H1 (cell line): ENCODE measurements at regions not wholly inside any gene's neighbourhood (a gene's known extent, or its start where the extent isn't known, plus 50 kb on each side); places are given as distances from the start of the nearest gene placed in this dataset.

Experiments
- CTCF ChIA-PET: fragments of 300-600 bp; sonication (Branson Sonifier 250); formaldehyde crosslinking; loops from one replicate; lab custom pipeline; 2021; ENCODE audit not compliant: partially characterized antibody; lab: Charles Lee
- POLR2A ChIA-PET: fragments of 300-600 bp; sonication (Branson Sonifier 250); formaldehyde crosslinking; loops from one replicate; lab custom pipeline; 2021; ENCODE audit warnings: inconsistent platforms; ENCODE audit not compliant: partially characterized antibody; lab: Charles Lee
- DNase-seq, 2 experiments: peaks; one replicate each; pipeline versions ENCODE4 v3.0.0 to v3.0.0-alpha.2; 2010 to 2022; ENCODE audit warnings: low spot score in 2 of 2, low read depth in 1 of 2, mixed read lengths in 1 of 2
- FAIRE-seq: peaks from 2 replicates; lab custom pipeline; 2011; peaks lifted over from hg19 to GRCh38; lab: Jason Lieb, UNC
- H2AFZ ChIP-seq: 2 replicates; pipeline ENCODE4 v1.8.1; 2012; ENCODE audit warnings: low read length, inconsistent platforms
- H2AK5ac ChIP-seq: 2 replicates; pipeline ENCODE4 v1.6.1; 2013; ENCODE audit warnings: low read depth, low read length
- H2BK120ac ChIP-seq: replicated peaks from 2 replicates; pipeline ENCODE3; 2013; ENCODE audit warnings: low read depth, low read length, inconsistent platforms
- H2BK12ac ChIP-seq: 2 replicates; pipeline ENCODE4 v1.6.1; 2013; ENCODE audit warnings: low read depth, low read length
- H2BK15ac ChIP-seq: 2 replicates; pipeline ENCODE4 v1.6.1; 2013; ENCODE audit warnings: low read length
- H2BK20ac ChIP-seq: 2 replicates; pipeline ENCODE4 v1.6.1; 2013; ENCODE audit warnings: low read length
- H2BK5ac ChIP-seq: 2 replicates; pipeline ENCODE4 v1.6.1; 2013; ENCODE audit warnings: low read depth, low read length
- H3K14ac ChIP-seq: 2 replicates; pipeline ENCODE4 v1.6.1; 2013; ENCODE audit warnings: inconsistent platforms; ENCODE audit not compliant: insufficient read length
- H3K18ac ChIP-seq: 2 replicates; pipeline ENCODE4 v1.6.1; 2013; ENCODE audit warnings: low read length; ENCODE audit errors: extremely low read depth
- H3K23ac ChIP-seq: 2 replicates; pipeline ENCODE4 v1.6.1; 2013; ENCODE audit warnings: inconsistent platforms; ENCODE audit not compliant: insufficient read length
- H3K23me2 ChIP-seq: 2 replicates; pipeline ENCODE4 v1.6.1; 2013; ENCODE audit warnings: low read depth, low read length
- H3K27ac ChIP-seq: 2 replicates; pipeline ENCODE4 v1.6.1; 2011; ENCODE audit warnings: low read depth, low read length, inconsistent platforms
- H3K27me3 ChIP-seq, 4 experiments: replicated peaks in 1 of 4; 1 replicate in 1 of 4; 2 replicates in 3 of 4; pipeline versions ENCODE4 v1.6.1 to v1.8.1; 2011 to 2013; ENCODE audit warnings: low read length in 3 of 4, mild to moderate bottlenecking in 3 of 4, inconsistent platforms in 2 of 4, mixed read lengths in 2 of 4, moderate library complexity in 1 of 4; ENCODE audit not compliant: control insufficient read depth in 3 of 4, insufficient read depth in 3 of 4; ENCODE audit errors: extremely low read depth in 1 of 4
- H3K36me3 ChIP-seq, 4 experiments: 2 replicates each; pipeline versions ENCODE4 v1.6.1 to v1.8.1; 2011 to 2013; ENCODE audit warnings: mild to moderate bottlenecking in 4 of 4, low read length in 3 of 4, moderate library complexity in 2 of 4, control low read depth in 1 of 4, inconsistent platforms in 1 of 4; ENCODE audit not compliant: insufficient read depth in 4 of 4, control insufficient read depth in 2 of 4
- H3K4ac ChIP-seq: replicated peaks from 2 replicates; pipeline ENCODE3; 2013; ENCODE audit warnings: low read length, low read depth, mixed read lengths, inconsistent platforms; ENCODE audit not compliant: insufficient read length
- H3K4me1 ChIP-seq, 4 experiments: replicated peaks in 1 of 4; 1 replicate in 1 of 4; 2 replicates in 3 of 4; pipeline versions ENCODE4 v1.6.1 to v1.8.1; 2011 to 2013; ENCODE audit warnings: low read length in 3 of 4, inconsistent platforms in 2 of 4, mixed read lengths in 1 of 4; ENCODE audit not compliant: insufficient read depth in 4 of 4, control insufficient read depth in 3 of 4
- H3K4me2 ChIP-seq, 2 experiments: 2 replicates each; pipeline versions ENCODE4 v1.6.1 to v1.8.1; 2011 to 2013; ENCODE audit warnings: low read depth in 2 of 2, low read length in 2 of 2, control low read depth in 1 of 2, inconsistent platforms in 1 of 2, mild to moderate bottlenecking in 1 of 2; ENCODE audit not compliant: insufficient read depth in 1 of 2
- H3K4me3 ChIP-seq, 4 experiments: fragments of 200-600, 300-600 bp in 1 of 4; sonication (generic), shearing (Covaris generic), sonication (Bioruptor Twin) in 1 of 4; 2 replicates each; pipeline versions ENCODE4 v1.5.1 to v1.8.1; 2011 to 2016; ENCODE audit warnings: low read length in 4 of 4, low read depth in 3 of 4, control low read depth in 2 of 4, inconsistent platforms in 2 of 4, mild to moderate bottlenecking in 2 of 4, mixed read lengths in 1 of 4, moderate library complexity in 1 of 4; ENCODE audit not compliant: insufficient read depth in 2 of 4; ENCODE audit errors: extremely low read depth in 1 of 4
- H3K56ac ChIP-seq: replicated peaks from 2 replicates; pipeline ENCODE3; 2013; ENCODE audit warnings: low read depth, mild to moderate bottlenecking, mixed read lengths, low read length, inconsistent platforms; ENCODE audit not compliant: insufficient read length
- H3K79me1 ChIP-seq: 2 replicates; pipeline ENCODE4 v1.6.1; 2013; ENCODE audit warnings: low read depth, low read length, control low read depth
- H3K79me2 ChIP-seq, 2 experiments: 2 replicates each; pipeline versions ENCODE4 v1.6.1 to v1.8.1; 2012 to 2013; ENCODE audit warnings: low read length in 2 of 2, mild to moderate bottlenecking in 2 of 2, inconsistent platforms in 1 of 2; ENCODE audit not compliant: insufficient read depth in 2 of 2, control insufficient read depth in 1 of 2
- H3K9ac ChIP-seq, 4 experiments: replicated peaks in 1 of 4; 1 replicate in 1 of 4; 2 replicates in 3 of 4; pipeline versions ENCODE4 v1.6.1 to v1.8.1; 2011 to 2013; ENCODE audit warnings: low read depth in 3 of 4, low read length in 3 of 4, control low read depth in 2 of 4, mild to moderate bottlenecking in 2 of 4, moderate library complexity in 2 of 4, inconsistent platforms in 1 of 4; ENCODE audit errors: extremely low read depth in 1 of 4
- H3K9me3 ChIP-seq, 2 experiments: 2 replicates each; pipeline versions ENCODE4 v1.6.1 to v1.8.1; 2012 to 2013; ENCODE audit warnings: mild to moderate bottlenecking in 2 of 2, moderate library complexity in 2 of 2, control low read depth in 1 of 2, inconsistent platforms in 1 of 2, low read depth in 1 of 2, low read length in 1 of 2, mixed read lengths in 1 of 2; ENCODE audit not compliant: insufficient read depth in 2 of 2
- H4K20me1 ChIP-seq, 2 experiments: replicated peaks in 1 of 2; 2 replicates each; pipeline versions ENCODE3 to v1.8.1; 2011 to 2013; ENCODE audit warnings: inconsistent platforms in 2 of 2, low read length in 2 of 2, mild to moderate bottlenecking in 1 of 2; ENCODE audit not compliant: insufficient read depth in 2 of 2, control insufficient read depth in 1 of 2
- H4K5ac ChIP-seq: 2 replicates; pipeline ENCODE4 v1.6.1; 2013; ENCODE audit warnings: low read length, low read depth, mixed read lengths, inconsistent platforms; ENCODE audit not compliant: insufficient read length
- H4K8ac ChIP-seq: 2 replicates; pipeline ENCODE4 v1.8.0; 2013; ENCODE audit warnings: mild to moderate bottlenecking, moderate library complexity, low read length, inconsistent platforms; ENCODE audit not compliant: insufficient read depth; ENCODE audit errors: extremely low read depth
- H4K91ac ChIP-seq: replicated peaks from 2 replicates; pipeline ENCODE3; 2013; ENCODE audit warnings: low read length, mixed read lengths, inconsistent platforms; ENCODE audit not compliant: insufficient read length
- CREB1 ChIP-seq: IDR thresholded peaks from 2 replicates; pipeline ENCODE4 v1.6.1; 2012; ENCODE audit warnings: inconsistent platforms
- E2F6 ChIP-seq: IDR thresholded peaks from 2 replicates; pipeline ENCODE4 v1.6.1; 2012; ENCODE audit warnings: inconsistent platforms
- KDM5A ChIP-seq: fragments of 200-600 bp; IDR thresholded peaks from 2 replicates; pipeline ENCODE4 v1.7.1; 2012; ENCODE audit warnings: mild to moderate bottlenecking, low read length, inconsistent platforms, mixed read lengths
- RNF2 ChIP-seq: fragments of 200-900, 300-1000 bp; sonication (generic); IDR thresholded peaks from 2 replicates; pipeline ENCODE4 v1.7.1; 2016; ENCODE audit warnings: borderline replicate concordance, low read depth, mild to moderate bottlenecking, antibody characterized with exemption, low read length; ENCODE audit not compliant: poor library complexity, severe bottlenecking; ENCODE audit errors: missing control alignments
- SIN3A ChIP-seq, 2 experiments: IDR thresholded peaks in 1 of 2; conservative IDR thresholded peaks in 1 of 2; 2 replicates each; pipeline ENCODE4 v1.6.1; 2011 to 2012; ENCODE audit warnings: low read length in 2 of 2, improper control_type of control experiment in 1 of 2, low read depth in 1 of 2, mild to moderate bottlenecking in 1 of 2
- SIX5 ChIP-seq: IDR thresholded peaks from 2 replicates; pipeline ENCODE4 v1.6.1; 2011; ENCODE audit warnings: mild to moderate bottlenecking, low read depth, low read length
- YY1 ChIP-seq: IDR thresholded peaks from 2 replicates; pipeline ENCODE4 v1.6.1; 2011; ENCODE audit warnings: low read depth, mild to moderate bottlenecking, low read length
- WGBS, 2 experiments: shearing (Covaris generic) in 1 of 2; methylation state at CpG; one replicate each; pipeline versions ENCODE4 v1.1.6 to v1.1.7; 2013 to 2015; ENCODE audit warnings: low lambda C conversion rate in 2 of 2, mixed read lengths in 2 of 2, inconsistent platforms in 1 of 2, low coverage in 1 of 2, missing lambda C conversion rate in 1 of 2; ENCODE audit not compliant: insufficient replicate concordance in 2 of 2, insufficient coverage in 1 of 2, insufficient read length in 1 of 2; ENCODE audit errors: extremely low coverage in 1 of 2, missing lambda C conversion rate in 1 of 2; 5-methylcytosine and 5-hydroxymethylcytosine counted together

- H3K27me3 ChIP-seq: no peaks in the 10 kb centered on the region
- WGBS, 2 experiments: 97% methylated on average over 3 of the region's 3 CpGs; no CpG with 5 or more reads in 1 of the 2 experiments
- H4K91ac ChIP-seq: no peak overlapping the region
- no peak overlapping the region for H4K8ac ChIP-seq
- H2BK120ac ChIP-seq: no peak overlapping the region
- CTCF ChIA-PET: interaction anchor here (0.7 kb wide), 1 partner anchor 14 kb away, joined by 3 read pairs; no protein-coding TSS in a partner anchor
- H3K23me2 ChIP-seq: no peaks in the 10 kb centered on the region
- DNase-seq: no peak
- H3K9me3 ChIP-seq: no peaks in the 10 kb centered on the region
- H2BK20ac ChIP-seq: no peak overlapping the region; the same call in 1 of the 2 replicates
- no peak overlapping the region for H3K4ac ChIP-seq
- H3K4me1 ChIP-seq: peaks cover 0 to 13% (median 2%) of the 10 kb centered on the region in 4 experiments; a peak in 3 of 7 replicates
- no peak overlapping the region for H3K56ac ChIP-seq
- H3K23ac ChIP-seq: no peak overlapping the region
- no peaks in the 10 kb centered on the region for H3K79me1 ChIP-seq
- no peak overlapping the region for H2AK5ac ChIP-seq
- no peak overlapping the region for H3K9ac ChIP-seq
- H2AFZ ChIP-seq: no peak overlapping the region
- no peak overlapping the region for H3K27ac ChIP-seq
- H3K4me3 ChIP-seq: no peak overlapping the region
- H3K36me3 ChIP-seq: no peaks in the 10 kb centered on the region; a peak in 1 of 8 replicates
- H3K79me2 ChIP-seq: no peaks in the 10 kb centered on the region
- H2BK12ac ChIP-seq: no peak overlapping the region
- POLR2A ChIA-PET: no interaction called here
- H4K5ac ChIP-seq: no peak overlapping the region
- TF ChIP-seq SIN3A (conservative IDR thresholded peaks at IDR 0.05 in 1 of 2, IDR thresholded peaks at IDR 0.05 in 1 of 2; ENCODE audit: low read depth in 1 of 2, low read length in 2 of 2) (no peak), CREB1 (no peak), YY1 (no peak), RNF2 (no peak), SIX5 (no peak), KDM5A (no peak), E2F6 (no peak)
- H3K14ac ChIP-seq: no peak overlapping the region
- no peak overlapping the region for H2BK5ac ChIP-seq
- no peak overlapping the region for H3K18ac ChIP-seq
- FAIRE-seq: no peak
- H2BK15ac ChIP-seq: no peak overlapping the region
- no peak overlapping the region for H3K4me2 ChIP-seq
- H4K20me1 ChIP-seq: no peaks in the 10 kb centered on the region
Measured at GRCh38 chr5:144582066-144582465, 411.4 kb downstream of the KCTD16 start.
